Astrocyte of the hippocampus (primary cell): ENCODE measurements at regions not wholly inside any gene's neighbourhood (a gene's known extent, or its start where the extent isn't known, plus 50 kb on each side); places are given as distances from the start of the nearest gene placed in this dataset.

Experiments used
- DNase-seq: peaks from one replicate; pipeline ENCODE4 v3.0.0; 2011; ENCODE audit warnings: low read depth, low spot score

DNA sequence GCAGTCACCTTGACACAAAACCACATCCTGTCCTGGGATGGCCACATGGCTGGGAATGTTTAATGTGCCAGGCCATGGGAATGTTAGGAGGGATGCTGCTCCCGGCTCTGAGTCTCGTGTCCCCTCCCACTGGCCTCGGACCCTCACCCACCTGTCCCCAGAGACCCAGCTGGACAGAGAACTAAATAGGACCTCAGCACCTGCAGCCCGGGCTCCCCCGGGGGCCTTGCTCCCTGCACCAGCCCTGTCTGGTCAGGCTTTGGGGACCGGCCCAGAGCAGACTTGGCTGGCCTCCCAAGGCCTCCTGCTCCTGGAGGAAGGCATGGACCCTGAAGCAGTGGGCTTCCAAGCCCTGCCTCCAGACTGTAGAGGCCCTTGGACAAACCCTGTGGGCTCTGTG is 100.0 kb upstream of the IQSEC1 start:
- DNase-seq, result no peak

DNA sequence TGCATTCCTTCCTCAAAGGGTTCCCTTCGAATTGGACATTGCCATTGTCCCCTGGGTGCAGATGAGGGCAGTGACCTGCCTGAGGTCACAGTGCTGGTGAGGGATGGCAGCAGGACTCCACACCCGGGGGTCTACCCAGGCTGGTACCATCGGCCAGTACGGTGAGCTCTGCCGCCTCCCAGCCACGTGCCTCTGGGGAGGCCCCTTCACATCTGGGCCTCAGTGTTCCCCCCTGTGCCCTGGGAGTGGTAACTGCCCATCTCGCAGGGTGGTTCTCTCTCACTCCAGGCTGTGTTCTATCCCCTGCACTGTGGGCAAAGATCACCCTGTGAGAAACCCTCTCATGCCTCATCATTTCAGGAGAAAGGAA is 99.4 kb upstream of the IQSEC1 start:
- DNase-seq, result no peak

DNA sequence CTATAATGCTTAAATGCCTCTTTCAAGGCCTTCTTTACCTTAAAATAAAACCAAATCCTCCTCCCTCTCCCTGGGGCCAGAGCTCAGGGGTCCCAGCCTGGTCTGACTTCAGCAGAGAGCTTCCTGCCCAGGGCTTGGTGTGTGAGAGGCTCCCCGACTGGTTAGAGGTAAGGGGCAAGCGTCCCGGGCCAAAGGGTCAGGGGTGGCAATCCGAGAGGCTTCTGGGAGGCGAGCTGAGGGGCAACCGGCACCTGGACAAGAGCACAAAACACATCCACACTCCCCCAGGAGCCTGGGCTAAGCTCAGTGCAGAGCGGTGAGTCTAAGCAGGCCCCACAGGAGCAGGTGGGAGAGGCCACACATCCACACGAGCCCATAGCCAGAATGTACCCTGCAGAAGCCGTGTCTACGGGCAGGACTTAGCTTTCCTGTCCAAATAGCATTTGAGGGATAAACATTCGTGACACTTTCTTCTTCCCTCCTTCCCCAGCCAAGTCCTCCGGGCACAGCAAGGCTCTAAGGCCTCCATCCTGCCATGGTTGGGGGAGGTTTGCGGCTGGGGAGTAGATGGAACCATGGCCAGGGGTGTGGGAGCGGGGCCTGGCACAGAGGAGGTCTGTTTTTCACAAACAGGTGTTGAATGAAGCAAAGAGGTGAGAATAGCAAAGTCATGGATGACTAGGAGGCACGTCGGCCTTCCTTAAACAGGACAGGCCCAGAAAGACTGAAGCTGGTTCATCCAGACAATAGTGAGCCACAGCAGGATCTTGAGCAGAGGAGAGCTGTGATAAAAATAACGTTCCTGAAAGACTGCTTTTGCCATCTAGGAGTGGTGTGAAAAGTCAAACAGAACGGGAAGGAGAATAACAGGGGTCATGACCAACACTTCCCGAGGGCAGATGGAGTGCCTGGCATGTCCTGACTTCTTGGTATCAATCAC is 98.7 kb upstream of the IQSEC1 start:
- no peak for DNase-seq

DNA sequence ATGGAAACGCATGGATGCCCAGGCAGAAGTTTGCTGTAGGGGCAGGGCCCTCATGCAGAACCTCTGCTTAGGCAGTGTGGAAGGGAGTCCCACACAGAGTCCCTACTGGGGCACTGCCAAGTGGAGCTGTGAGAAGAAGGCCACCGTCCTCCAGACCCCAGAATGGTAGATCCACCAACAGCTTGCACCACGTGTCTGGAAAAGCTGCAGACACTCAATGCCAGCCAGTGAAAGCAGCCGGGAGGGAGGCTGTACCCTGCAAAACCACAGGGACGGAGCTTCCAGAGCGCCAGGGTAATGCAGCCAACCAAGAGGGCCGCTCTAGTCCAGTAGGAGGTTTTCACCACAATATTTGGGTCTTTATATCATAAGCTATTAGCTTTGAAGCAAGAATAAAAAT is 97.1 kb upstream of the IQSEC1 start:
- no peak for DNase-seq

DNA sequence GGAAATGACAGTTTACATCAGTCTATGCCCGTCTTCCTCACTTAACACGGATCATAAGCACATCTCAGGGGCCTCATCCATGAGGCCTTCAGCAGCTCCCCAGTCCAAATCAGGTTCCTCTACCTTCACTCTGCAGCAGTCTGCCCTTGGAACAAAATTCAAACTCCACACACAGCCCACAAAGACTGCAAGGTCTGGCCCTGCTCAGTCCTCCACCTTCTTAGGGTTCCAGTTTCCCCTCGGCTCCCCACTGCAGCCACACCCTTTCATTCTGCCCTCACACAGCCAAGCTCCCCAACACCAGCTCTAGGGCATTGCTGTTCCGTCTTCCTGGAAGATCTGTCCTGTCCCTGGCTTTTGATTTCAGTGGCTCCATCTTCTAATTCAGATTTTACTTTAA is 95.2 kb upstream of the IQSEC1 start:
- no peak for DNase-seq

DNA sequence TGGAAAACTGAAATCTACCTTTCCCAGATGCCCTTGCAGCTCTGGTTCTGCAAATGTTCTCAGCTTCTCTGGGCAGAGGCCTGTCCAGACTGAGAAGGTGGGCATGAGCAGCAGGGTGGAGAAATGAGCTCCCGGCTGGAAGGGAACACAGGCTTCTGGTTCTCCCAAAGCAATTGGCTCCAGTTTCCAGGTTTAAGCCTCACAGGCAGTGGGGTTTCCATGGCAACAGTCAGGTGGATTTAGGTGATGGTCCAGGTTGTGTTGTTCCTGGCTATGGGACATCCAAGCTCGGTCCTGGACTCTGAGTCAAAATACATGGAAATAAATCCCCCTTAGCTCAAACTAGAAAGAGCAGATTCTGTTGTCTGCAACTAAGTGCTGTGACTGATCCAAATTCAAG is 94.6 kb upstream of the IQSEC1 start:
- DNase-seq, result no peak

DNA sequence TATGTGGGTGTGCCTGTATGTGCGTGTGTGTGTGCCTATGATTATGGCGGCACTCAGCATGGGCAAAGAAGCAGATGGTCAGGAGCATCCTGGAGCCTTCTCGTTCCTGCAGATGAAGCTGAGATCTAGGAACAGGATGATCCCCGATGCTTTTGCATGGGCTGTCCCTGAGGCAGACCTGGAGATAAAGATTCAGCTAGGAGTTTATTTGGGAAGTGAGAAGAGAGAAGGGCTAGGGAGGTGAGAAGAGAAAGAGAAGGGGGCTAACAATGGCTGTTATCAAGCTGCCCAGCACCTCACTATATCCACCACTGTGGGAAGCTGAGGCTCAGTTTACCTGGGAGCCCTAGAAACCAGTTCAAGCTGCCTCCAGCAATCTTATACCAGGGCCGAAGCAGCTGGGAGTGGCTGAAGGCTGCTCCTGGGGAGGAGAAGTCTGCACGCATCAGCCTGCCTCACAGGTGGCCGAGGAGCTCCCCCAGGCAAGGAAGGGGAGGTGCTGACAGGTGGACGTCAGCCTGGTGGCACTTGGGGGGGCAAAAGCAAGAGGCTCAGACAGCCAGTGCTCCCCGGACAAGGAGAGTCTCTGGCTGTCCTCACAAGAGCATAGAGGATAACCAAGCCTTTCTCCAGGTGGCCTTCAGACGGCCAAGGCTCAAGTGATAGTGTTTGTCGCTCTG is 94.0 kb upstream of the IQSEC1 start:
- DNase-seq, result no peak

DNA sequence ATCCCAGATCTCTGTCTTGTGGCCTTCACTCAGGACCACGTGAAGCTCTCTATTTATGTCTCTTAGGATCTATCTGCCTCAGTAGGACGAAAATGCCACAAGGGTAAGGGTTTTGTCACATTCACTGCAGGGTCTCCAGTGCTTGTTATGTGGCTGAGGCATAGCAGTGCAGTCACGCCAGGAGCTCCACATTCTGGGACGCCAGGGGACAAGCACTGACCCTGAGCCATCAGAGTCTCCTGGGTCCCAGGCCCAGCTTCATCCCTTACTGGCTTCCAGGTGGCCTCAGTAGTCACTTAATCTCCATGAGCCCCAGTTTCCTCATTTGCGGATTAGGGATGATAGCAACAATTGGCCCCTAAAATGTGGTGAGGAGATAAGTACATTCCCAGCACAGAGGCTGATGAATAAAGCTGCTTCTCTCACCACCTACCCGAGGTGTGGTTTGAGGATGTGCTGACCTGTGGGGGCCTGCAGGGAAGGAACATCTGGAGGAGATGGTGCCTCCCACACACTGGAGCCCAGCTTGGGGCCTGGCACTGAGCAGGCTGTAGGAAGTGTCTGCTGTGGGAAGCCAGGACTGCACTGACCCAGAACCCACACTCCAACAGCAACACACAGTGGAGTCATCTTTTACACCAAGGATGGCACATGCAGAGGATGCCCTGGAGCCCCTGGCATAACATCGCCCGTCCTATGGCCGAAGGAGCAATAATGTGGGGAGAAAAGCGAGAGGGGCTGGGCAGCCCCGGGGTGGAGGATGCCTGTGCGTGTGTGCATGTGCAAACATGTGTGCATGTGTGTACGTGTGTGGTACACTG is 93.2 kb upstream of the IQSEC1 start:
- DNase-seq, result no peak

DNA sequence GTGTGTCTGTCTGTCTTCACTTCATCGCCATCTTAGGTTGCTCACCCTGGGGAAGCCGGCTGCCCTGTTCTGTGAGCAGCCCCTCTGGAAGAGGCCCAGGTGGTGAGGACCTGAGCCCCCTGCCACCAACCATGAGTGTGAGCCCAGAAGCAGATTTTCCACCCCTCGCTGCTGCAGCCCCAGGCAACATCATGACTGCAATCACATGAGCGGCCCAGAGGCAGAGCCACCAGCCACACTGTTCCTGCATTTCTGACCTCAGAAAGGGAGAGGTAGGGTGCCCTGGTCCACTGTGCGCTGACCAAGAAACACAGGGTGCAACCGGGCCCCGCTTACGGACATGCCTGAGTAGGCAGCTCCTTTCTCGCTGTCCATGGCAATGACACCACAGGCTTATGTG is 92.3 kb upstream of the IQSEC1 start:
- DNase-seq, result no peak

DNA sequence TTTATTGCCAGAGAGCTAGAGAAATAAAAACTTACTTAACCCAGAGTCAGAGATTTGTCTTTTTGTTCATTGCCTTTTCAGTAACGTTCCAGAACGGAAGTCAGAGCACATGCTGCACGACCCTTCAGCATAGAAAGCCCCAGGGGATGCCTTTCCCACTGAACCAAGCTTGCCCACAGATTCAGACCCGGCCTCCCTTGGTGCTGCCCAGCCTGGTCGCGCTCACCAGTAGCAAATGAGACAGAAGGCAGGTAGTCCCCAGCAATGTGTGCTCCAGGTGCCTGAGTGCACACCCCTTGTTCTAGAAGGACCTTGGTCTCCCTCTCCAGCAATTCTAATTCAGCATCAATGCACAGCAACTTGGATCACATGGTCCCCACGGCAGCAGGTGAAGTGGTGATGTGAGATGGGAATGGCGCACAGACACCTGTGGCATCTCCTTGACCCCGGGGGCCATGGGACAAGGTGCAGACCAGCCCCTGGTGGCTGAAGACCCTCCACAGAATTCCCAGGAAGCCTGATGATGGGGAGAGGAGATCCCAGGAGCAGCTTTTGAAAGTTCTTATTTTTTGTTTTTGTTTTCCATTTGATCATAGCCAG is 91.8 kb upstream of the IQSEC1 start:
- DNase-seq, result no peak

DNA sequence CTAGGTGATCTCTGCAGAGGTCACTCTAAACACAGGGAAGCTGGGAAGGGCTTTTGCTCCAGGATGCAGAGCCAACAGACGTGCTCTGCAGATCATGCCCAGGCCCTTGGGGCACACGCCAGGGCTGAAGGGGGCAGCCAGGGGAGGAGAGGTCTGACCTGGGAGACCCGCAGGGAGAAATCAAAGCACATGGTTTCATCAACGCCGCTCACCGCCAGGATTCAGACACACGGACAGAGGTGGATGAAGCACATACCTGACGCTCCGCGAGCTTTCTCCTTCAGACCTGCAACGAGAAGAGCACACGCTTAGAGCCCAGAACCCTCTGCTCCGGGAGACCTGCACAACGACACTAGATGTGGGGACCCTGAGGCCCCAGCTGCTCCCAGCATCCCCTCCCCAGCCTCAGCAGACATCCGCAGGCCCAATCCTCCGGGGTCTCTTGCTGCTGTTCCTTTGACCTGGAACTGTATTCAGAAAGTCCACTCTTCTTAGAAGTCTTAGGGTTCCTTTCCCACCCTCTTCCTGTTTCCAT is 90.7 kb upstream of the IQSEC1 start:
- DNase-seq, result no peak

DNA sequence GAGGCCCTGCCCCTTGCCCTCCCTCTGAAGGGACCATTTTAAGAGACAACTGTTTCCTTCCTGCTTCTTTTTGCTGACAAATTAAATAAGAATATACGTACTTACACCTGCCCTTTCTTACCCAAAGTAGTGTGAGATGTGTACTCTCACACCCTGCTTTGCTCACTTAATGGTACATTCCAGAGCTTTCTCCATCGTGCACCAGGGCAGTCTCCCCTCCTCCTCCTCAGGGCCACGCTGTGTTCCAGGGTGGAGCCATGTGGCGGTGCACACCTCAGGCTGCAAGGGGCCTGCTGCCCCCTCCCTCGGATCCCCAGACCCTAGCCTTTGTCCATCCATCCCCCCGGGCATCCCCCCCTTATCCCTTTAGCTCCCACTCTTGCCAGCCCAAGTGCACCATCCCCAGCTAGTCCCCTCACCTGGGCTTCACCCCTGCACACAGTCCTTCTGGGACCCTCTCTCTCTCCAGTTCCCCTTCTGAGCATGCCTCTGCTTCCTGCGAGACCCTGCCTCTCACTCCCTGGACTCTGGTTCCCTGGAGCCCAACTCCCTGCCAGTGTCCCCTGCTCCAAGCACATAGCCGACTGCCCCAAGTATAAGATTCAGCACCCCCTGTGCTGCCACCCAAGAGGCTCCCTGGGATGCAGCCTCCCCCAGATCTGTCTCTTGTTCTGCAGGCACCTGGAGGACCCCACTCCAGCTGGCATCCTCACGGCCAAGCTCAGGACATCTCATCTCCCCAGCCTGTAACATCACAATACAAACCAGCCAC is 89.5 kb upstream of the IQSEC1 start:
- no peak for DNase-seq

DNA sequence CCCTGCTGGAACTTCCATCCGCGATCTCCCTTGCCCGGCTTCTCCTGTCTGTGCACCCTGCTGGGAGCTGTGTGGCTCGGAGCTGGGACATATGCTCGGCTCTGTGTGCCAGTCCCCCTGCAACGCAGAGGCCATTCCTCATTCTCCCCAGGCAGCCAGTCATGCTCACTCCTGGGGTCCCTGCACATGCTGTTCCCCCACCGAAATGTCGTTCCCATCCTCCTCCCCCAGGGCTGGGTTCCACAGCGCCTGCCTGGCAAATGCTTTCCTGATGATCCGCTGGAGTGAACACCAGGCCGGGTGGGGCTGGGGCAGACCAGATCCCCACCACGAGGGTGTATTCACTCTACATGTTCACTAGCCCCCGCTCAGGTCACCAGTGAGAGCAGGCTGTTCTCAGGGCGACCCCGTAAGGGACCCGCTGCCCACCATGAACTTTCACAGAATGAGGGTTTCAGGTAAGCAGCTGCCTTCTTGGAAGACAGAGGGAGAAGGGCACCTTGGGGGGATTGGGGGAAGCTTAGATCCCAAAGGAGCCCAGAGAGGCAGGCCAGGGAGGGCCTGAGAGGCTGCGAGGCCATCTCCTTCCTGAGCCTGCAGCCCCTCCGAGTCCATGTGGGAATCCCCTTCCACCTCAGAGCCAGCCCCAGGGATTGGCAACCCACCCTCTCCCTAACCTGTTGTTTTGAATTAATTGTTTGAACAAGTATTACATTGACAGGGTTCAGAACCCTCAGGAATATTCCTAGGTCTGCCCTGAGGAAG is 88.7 kb upstream of the IQSEC1 start:
- DNase-seq, result no peak

DNA sequence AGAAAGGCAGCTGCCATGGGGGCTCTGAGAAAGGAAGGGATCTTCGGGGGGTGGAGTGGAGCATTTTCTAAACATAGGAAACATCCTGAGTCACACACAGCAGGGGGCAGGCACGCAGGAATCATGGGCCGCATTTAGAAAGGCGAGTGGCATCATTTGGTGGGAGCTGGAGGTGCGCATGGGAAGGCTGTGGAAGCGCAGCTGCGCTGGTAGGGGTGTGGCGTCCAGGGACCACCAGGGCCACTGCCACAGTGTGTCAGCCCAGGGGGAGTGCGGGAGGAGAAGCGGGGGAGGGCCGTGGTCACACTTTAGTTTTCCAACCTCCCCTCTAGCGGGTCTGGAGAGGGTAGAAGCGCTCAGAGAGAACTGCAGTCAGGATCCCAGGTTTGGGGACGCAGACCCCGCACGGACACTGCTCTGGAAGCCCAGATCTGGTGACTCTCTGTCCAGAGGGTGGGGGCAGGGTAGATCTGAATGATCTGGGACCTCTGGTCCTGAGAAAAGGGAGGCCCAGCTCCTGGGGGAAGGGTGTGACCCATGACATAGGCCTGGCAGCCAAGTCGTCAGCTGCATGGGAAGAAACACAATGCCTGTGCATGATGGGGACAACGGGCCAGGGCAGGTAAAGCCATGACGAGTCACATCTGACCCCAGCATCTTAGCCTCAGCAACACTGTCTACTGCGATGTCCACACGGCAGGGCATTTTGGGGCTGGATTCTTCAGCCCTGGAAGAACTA is 88.0 kb upstream of the IQSEC1 start:
- peak; percentile 20 for DNase-seq

DNA sequence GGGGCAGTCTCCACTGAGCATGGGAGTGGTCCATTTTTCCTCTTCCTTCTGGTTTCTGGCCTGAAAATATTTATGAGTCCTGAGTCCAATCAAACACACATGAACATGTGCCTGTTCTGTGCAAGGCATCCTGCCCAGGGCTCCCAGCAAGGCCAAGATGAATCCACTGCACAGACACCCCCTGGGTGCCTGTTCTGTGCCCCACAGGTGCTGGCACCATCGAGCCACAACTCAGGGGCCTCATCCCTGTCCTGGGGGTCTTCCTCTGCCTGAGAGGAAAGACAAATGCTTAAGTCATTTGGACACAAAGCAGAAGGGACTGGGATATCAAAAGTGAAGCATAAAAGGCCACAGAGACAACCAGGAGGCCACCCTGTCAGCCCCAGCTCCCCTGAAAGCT is 87.4 kb upstream of the IQSEC1 start:
- no peak for DNase-seq

DNA sequence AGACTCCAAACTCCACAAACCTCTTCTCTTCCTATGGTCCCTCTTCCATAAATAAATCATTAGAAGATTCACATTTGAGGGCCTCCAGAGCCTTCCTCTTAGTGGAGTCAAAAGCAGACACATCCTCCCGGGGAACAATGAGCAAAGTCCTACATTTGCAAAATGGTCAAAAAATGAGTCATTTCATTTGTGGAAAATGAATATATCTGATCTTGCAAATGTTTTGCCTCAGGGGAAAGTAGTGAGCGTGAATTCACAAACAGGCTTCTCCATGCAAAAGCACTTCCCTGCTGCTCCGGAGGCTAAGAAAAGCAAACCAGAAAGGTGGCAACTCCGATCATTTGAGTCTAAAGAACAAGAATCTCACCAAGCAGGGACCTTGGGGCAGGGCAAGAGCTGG is 86.7 kb upstream of the IQSEC1 start:
- DNase-seq, result no peak

DNA sequence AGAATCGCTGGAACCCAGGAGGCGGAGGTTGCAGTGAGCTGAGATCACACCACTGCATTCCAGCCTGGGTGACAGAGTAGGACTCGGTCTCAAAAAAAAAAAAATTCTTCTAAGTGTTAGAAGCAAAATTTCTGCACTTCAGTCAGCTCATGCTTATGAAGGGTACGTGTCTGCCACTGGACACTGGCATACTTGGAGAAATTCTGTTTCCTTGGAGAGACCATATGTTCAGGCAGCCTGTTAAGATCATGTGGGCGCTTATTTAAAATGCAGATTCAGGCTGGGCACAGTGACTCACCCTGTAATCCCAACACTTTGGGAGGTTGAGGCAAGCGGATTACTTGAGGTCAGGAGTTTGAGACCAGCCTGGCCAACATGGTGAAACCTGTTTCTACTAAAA is 85.6 kb upstream of the IQSEC1 start:
- no peak for DNase-seq

DNA sequence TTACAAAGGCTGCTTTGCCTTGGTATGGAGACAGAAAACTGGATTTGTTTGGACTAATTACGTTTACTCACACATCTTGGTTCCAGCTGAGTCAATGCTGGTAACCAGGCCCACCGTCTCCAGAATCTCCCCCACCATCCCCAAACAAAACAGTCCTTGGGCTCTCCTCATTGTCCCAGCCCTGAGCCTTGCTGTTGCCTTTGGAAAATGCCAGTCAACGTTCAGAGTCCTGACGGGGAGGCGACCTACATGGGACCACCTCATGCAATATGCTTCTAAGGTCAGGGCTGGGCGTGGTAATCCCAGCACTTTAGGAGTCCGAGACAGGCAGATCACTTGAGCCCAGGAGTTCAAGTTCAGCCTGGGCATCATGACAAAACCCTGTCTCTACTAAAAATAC is 85.2 kb upstream of the IQSEC1 start:
- no peak for DNase-seq

DNA sequence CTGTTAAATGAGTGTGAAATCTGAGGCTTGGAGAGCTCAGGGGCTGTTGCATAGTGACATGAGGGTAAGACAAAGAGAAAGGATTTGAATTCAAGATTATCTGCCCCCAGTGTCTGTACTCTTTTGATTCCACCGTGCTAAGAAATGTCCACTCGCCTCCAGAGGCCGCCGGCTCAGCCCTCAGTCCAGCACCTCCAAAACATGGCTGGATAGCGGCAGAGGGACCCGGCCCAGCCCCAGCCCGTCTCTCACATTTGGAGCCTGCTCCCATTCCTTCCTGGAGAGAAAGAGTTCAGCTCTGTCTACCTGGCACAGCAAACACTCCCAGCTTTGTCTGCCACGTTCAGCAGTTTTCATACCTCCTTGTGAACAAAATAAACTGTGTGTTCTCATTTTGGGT is 84.8 kb upstream of the IQSEC1 start:
- no peak for DNase-seq
